GM19328 (cell line): ENCODE measurements at regions not wholly inside any gene's neighbourhood (a gene's known extent, or its start where the extent isn't known, plus 50 kb on each side); places are given as distances from the start of the nearest gene placed in this dataset.

Experiments used
- ATAC-seq: cut with Tn5 transposase; IDR thresholded peaks from one replicate; pipeline ENCODE4 v1.9.1; 2021; ENCODE audit warnings: mild to moderate bottlenecking, moderate library complexity; ENCODE audit not compliant: unreplicated experiment

DNA sequence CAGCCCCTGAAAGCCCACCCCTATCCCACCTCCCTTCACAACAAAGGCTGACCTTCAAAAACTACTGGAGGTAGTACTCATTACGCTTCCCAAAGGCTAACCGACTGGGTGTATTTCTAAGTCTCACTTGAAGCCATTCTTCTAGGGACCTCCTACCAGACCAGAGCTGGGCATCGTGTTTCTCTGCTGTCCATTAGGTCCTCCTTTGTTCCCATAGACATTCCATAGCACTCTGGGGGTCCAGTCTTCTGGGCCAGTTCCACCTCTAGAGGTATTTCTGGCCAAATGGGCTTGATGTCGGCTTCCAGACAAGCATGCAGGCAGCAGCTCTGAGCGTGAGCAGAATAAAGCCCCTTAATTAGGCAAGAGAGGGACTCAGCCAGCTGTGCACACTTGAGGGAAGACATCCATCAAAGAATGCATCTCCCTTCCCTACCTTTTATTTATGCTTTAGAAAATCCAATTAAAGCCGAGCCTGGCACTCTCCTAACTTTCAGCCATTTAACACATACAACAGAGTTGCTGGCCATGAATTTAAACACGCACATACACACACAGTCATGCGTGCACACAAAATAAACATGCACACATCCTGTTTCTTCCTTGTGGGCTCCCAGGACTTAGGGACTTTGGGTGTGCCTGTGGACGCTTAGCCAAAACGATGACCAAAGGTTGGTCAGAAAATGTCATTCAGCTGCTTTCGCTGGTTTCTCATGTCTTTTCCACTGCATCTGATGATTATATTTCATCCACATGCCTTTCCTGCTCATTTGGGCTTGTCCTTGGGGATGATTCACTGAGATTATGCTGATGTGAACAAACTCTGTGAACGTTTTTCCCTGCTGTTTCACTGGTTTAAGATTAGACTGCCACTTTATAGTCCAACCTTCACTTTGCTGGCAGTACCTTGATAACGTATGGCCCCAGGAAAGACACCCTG is 362.0 kb upstream of the NFE2L3 start:
- ATAC-seq, result no peak

DNA sequence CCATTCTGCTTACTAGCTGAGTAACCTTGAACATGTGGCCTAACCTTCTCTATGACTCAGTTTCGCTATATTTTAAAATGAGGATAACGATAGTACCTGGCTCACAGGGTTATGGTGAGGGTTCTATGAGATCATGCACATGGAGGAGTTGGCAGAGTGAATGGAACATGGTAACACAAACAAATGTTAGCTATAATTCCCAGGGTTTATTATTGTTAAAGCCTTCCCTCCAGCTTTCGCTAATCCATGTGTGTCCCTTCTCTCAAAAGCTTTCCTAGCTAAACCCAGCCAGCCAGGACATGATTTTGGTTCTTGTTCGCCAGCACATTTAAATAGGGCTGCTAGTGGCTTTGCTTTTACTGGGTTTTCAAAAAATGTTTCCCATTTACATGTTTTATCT is 361.0 kb upstream of the NFE2L3 start:
- no peak for ATAC-seq

DNA sequence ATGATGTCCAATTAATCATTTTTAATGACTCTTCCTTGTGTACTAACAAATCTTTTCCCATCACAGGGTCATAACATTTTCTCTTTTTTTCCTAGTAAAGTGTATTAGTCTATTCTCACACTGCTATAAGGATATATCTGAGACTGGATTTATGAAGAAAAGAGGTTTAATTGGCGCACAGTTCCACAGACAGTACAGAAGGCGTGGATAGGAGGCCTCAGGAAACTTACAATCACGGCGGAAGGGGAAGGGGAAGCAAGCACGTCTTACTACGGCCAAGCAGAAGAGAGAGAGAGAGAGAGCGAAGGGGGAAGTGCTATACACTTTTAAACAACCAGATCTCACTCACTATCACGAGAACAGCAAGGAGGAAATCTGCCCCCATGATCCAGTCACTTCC is 359.4 kb upstream of the NFE2L3 start:
- no peak for ATAC-seq

DNA sequence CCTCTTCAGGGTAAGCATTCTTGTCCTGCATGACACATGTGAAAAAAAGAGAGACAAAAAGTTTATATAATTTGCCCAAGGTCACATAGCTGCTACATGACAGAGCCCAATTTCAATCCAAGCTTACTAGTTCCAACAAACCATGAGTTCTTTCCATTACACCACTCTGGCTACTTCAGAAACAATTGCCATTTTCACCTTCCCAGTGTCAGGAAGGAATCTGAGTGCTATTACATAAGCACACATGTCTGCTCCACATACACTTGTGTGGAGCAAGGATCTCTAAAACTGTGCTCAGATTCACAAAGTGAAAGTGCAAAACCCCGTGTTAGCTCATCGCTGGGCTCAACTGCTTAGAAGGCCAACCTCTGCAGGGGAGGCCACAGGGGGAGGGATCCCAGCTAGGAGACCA is 356.2 kb upstream of the NFE2L3 start:
- ATAC-seq, result no peak

DNA sequence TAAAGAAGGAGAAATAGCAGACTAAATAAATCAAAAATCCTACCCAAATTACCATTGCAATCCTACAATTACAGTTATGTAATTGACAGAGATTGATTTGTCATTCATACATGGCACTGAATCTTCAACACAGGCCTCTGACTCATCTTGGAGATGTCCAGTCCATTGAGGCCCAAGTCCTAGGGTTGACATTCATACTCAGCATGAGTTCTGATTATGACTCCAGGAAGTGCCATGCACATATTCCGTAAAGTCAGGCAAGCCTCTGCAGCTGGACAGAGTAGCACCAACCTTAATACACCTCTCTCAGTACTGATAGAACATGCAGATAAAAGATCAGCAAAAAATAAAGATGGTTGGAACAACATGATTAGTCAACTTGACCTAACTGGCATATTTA is 353.7 kb upstream of the NFE2L3 start:
- no peak for ATAC-seq

DNA sequence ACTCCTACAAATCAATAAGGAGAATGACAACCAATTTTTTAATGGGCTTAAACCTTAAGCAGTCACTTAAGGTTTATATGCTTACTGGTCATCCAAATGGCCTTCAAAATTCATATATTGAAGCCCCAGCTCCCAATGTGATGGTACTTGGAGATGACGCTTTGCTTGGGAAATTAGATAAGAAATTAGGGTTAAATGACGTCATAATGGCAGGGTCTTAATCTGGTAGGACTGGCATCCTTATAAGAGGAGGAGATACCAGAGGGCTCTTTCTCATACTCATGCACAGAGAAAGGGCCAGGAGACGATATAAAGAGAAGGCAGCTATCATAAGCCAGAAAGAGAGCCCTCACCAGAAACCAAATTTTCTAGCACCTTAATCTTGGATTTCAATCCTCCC is 350.8 kb upstream of the NFE2L3 start:
- ATAC-seq, result no peak

DNA sequence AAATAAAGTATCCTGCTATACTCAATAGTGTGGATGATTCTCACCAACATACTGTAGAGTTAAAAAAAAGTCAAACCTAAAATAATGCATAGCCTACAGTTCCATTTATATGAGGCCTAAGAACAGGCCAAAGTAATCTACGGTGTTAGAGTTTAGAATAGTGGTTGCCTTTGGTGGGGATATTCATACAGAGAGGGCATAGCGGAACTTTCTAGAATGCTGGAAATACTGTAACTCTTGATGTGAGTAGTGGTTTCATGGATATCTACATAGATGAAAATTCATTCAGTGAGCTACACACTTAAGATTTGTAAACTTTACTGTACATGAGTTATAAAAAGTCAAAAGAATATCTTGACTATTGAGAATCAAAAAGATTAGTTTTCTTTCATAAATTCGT is 349.9 kb upstream of the NFE2L3 start:
- ATAC-seq, result no peak

DNA sequence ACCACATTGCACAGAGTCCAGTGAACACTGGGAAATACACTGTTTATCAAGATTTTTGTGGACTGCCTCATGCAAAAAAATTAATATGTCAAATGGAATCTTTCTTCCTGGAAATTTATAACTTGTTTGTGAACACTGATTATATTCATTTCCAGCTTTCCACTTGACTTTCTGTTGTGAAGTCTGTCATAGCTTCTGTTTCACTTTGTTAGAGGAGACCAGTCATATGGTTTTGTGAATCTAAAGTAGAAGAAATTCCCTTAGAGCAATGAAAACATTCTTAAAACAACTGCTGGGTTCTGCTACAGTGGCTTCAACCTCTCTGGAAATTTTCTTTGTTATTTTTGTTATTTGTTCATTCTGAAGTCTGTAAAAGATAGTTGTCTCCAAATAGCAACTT is 349.5 kb upstream of the NFE2L3 start:
- ATAC-seq, result no peak

DNA sequence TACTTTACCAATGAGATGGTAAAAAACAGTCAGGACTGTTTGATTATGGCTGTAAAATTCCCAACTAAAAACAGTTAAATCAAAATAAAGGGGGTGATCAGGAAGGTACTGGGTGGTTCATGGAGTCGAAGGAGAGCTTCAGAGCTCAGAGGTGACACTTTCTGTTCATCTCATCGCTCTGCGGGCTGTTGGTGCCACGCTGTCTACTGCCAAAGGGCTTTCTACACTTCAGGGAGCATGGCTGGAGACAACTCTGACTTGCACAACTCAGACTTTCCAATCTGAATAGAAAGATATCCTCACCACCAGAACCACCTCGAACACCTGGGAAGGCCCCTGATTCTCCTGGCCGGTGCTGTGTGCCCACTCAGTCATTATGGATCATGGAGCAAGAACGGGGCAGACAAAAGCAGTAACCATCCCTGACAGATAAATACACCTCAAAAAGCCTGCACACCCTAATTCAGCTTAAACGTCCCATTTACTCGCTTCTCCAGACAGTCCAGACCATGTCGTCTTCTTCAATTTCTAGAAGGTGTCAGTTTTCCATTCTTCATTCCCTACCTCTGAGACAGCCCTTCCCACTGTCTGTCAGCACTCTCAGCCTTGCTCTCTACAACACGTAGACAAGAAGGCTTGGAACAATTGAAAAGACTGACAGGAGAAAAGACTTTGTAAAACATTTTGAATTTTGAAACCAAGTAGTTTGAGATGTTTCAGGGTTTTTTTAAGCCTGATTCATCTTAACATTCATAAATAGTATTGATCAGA is 348.7 kb upstream of the NFE2L3 start:
- no peak for ATAC-seq

DNA sequence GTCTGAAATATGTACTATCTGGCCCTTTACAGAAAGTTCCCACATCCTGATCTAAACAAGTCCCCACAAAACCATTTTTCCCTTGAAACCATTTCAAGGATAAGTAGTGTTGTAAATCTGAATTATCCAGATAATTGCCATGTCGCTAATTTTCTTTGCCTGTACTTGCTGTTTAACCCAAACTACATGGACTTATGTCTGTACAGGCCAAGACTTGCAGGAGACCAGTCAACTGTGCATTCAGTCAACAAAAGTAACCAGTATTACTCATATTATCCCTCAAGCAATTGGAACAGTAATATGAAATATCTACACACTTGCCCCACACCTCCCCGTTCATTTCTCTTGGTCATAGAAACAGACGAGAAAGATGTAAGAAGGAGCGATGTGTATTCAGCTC is 347.8 kb upstream of the NFE2L3 start:
- no peak for ATAC-seq

DNA sequence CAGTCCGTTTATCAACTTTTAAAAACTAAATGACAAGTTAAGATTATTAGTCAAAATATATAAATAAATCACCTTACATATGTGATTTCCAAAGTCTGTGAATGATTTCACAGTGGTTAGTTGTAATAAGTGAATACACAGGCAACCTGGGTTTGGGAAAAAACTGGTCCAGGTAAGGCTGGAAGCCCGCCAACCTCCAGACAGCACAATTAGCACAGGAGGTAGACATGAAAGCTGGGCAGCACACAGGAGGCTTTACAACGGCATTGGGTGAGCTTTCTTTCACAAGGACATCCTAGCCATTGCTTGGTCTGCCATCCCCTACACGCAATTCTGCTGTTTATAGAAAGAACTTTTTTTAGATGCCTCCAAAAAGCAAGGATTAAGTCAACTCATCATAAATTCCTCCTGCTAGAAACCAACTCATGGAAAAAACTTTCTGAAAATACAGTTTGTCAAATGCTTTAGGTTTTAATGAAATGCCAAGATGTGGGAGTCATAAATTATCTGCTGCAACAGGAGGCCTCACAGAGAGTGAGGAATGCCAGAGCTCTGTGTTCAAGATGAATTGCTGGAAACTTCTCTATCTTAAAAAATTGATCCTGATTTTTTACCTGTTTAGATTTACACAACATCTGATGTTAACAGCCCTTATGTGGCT is 346.8 kb upstream of the NFE2L3 start:
- ATAC-seq, result no peak

DNA sequence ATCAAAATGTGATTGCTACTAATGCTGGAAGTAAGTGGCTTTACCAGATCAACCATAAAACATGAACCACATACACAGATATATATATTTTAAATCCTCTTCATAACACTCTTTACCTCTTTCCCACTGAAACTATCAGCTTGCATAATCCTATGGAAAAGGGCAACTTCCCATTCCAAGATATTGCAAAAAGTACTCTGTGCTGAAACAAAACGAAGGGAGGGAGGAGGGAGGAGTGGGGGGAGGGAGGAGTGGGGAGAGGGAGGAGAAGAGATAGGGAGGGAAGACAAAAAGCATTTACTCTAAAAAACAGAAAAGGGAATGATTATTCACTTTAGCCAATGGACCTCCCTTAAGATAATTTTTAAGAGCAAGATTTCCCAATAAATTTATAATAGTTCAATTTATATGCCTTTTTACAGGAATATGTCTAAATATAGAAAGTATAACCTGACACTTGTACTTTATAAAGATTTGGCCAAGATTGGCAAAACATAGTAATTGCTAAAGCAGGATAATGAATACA is 344.8 kb upstream of the NFE2L3 start:
- ATAC-seq, result no peak

DNA sequence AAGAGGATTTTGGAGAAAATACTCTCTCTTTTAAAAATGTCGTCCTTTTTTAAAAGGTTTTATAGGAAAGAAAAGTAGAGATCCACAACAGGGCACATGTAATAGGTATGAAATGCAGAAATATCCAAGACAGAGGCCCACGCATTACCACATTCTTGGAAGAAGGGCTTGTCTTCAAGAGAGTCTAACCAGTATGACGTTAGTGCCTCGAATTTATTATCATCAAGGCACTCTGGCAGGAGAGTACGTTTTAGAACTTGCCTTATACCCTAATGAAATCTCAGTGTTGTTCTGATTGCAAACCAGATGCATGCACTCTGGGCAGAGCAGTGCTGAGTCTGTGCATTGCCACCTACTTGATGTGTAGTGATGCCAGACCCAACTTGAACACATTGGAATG is 342.6 kb upstream of the NFE2L3 start:
- no peak for ATAC-seq

DNA sequence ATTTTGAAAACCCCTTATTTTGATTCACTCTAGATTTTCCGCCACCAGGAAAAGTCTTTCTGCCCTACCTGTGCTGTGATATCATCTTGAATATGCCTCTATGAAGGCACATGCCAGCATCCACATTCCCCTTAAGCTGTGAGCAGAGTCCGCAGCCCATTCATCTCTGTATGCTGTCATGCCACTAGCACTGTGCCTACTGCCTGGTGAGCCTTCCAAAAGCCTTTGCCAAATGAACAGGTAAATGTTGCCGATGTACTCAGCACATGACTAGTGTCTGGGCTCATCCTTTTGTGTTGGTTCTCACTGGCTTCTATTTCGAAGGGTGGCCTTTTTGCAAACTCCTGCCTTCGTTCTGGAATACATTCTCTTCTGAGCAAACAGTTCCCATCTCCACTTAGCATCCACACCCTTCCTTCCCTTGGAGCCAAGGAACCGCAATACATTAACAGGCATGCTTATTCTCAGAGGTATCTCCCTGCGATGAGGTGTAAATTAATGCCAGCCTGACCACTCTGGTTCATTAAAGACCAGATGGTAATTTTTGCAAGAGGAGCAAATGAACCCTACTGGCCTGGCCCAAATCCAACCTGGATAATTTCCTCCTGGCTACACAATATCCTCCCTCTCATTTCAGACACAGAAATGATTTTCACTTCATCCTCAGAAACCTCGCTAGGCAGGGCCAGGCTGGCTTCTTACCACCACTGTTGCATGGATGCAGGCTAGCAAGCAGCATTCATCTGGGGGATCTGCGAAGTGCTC is 339.7 kb upstream of the NFE2L3 start:
- ATAC-seq, result no peak

DNA sequence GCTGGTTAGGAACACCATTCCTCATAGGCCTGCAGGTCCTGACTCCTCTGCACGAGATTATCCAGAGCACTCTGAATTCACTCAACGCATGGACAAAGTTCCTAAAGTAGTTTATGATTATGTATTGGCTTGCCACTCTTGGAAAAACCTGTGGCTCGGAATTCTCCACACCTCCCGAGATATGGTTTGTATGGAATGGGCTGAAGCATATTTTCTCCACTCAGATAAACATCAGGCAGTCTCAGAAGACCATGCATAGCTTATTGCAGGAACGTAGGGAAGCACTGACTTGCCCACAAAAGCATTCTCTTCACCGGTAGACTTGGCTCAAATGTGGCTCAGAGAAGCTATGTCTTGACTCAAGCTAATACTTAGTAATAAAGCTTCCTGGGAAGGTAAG is 338.6 kb upstream of the NFE2L3 start:
- ATAC-seq, result no peak

DNA sequence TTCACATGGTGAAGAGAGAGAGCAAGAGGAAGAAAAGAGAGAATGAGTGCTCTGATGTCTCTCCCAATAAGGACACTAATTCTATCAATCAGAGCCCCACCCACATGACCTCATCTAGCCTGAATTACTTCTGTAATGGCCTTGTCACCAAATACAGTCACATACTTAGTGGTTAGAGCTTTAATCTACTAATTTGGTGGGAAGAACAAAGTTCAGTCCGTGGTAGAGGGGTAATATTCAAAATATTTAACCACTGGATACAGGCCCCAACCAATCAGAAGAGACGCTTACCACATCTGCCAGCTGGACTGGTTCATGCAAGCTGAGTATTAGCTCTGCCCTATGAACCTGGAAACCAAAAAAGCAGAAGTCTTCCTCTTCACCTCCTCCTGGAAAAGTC is 336.3 kb upstream of the NFE2L3 start:
- ATAC-seq, result no peak

DNA sequence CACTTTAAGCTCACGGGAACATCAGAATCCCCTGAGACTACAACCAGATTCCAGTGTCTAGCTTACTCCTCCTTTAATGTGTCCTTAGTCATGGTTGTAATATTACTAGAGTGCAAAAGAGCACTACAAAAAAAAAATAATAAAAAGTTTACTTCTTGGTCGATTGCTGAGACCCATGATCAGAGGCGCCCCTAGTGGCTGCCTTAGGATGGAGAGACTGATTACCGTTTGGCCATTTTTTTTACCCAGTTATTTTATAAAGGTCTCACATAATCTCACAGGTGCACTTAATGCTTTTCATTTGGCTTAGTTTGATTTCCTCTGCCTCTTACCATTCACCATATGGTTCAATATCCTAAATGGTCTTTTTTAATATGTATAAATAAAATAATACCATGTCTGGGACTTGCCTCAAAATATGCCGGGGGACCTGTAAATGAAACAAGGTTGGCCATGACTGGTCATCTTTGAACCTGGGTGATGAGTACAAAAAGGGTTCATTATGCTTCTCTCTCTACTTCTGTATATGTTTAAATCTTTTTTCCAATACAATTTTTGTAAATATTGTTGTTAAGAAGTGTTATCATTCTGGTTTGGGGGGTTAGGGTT is 331.5 kb upstream of the NFE2L3 start:
- ATAC-seq, result no peak

DNA sequence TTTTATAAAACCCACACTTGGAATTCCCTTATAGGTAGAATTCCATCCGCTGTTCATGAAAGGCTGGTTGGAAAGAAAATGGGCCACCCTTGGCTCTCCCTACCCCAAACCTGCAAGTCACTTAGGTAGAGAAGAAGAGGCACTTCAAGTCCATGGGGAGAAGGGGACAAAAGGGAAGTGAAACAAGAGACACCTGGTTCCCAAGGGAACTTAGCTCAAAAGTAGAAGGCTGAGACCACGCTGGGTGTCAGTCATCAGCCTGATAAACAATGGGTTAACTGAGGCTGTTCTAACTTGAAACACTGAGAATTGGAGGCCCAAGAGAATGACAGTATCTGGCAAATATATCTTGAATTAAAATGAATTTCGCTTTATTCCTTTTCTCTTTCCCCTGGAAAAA is 330.8 kb upstream of the NFE2L3 start:
- ATAC-seq, result no peak

DNA sequence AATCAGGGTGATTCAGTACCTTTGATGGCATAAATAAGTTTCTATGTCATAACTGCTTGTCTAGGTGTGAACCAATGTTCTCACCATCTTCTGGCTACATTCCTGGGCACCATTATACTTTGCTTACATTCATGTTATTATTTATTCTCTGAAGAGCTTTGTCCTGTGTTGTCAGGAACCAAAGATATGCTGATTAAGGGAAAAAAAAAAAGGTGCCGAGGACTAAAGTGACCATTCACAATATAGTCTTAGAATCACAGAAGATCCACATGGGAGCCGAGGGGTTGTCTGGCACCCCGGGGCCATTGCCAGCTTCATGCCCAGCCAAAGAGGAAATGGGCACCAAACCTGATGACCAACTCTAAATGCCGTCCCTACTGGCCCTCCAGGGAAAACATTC is 329.2 kb upstream of the NFE2L3 start:
- ATAC-seq, result no peak

DNA sequence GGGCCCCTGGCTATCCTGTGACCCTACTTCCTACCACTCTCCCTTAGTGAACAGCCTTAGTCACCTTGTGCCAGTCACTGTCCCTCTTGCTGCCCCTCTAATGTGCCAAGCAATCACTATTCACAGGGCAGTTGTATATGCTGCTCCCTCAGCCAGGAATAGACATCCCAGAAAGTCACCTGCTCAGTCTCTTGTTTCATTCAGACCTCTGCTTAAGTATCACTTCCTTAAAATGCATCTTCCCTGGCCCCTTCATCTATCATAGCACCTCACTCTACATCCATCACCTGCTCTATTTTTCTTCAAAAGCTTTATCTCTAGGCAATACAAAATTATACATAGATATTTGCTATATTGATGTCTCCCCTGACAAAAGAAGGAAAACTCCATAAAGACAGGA is 328.4 kb upstream of the NFE2L3 start:
- ATAC-seq, result no peak
